ENCODE measurements at regions not wholly inside any gene's neighbourhood (a gene's known extent, or its start where the extent isn't known, plus 50 kb on each side); places are given as distances from the start of the nearest gene placed in this dataset.
"Not testable (repeated sequence)": the region's sequence is repeated elsewhere in the genome, so short reads cannot be mapped to it uniquely, and the experiment has no call there.

- in situ Hi-C loops (cut with HindIII; ENCODE audit: low sequenced_read_pairs): no loop called here
- DNase-seq (ENCODE audit: low read depth): no peak
- TF ChIP-seq CTCF (IDR thresholded peaks at IDR 0.05; ENCODE audit: low read depth, low read length, missing control alignments): no peak
- H3K4me3 ChIP-seq (ENCODE audit: low read depth, low read length): no peak overlapping the region
Observed at GRCh38 chr5:83817591-83817990, 96.9 kb upstream of the HAPLN1 start.

- H3K4me3 ChIP-seq (ENCODE audit: low read depth, low read length): no peak overlapping the region
- in situ Hi-C loops (cut with HindIII; ENCODE audit: low sequenced_read_pairs): no loop called here
- no peak for DNase-seq (ENCODE audit: low read depth)
- no peak for TF ChIP-seq CTCF (IDR thresholded peaks at IDR 0.05; ENCODE audit: low read depth, low read length, missing control alignments)
Observed at GRCh38 chr5:83815661-83816060, 95.0 kb upstream of the HAPLN1 start.

DNA sequence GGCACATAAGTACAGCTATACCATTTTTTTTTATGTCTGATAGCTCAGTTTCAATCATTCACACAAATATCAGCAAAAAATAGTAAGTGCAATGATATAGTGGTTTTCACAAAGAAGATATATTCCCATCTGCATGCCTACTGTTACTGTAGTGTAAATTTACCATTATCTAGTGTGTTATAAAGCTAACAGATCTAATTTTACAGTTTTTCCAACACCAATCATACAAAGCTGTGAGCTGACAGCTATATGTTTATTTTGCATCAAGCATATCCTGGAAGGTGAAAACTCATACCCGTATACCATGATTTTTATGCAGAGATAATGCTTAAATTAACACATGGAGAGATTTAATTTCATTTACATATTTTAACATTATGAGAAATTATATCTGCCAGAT is 89.9 kb upstream of the HAPLN1 start:
- DNase-seq (ENCODE audit: low read depth): no peak
- TF ChIP-seq CTCF (IDR thresholded peaks at IDR 0.05; ENCODE audit: low read depth, low read length, missing control alignments): no peak
- H3K4me3 ChIP-seq (ENCODE audit: low read depth, low read length): no peak overlapping the region
- in situ Hi-C loops (cut with HindIII; ENCODE audit: low sequenced_read_pairs): no loop called here

- DNase-seq (ENCODE audit: low read depth): no peak
- in situ Hi-C loops (cut with HindIII; ENCODE audit: low sequenced_read_pairs): no loop called here
- TF ChIP-seq CTCF (IDR thresholded peaks at IDR 0.05; ENCODE audit: low read depth, low read length, missing control alignments): no peak
- H3K4me3 ChIP-seq (ENCODE audit: low read depth, low read length): no peak overlapping the region
Observed at GRCh38 chr5:83802686-83803085, 82.0 kb upstream of the HAPLN1 start.

DNA sequence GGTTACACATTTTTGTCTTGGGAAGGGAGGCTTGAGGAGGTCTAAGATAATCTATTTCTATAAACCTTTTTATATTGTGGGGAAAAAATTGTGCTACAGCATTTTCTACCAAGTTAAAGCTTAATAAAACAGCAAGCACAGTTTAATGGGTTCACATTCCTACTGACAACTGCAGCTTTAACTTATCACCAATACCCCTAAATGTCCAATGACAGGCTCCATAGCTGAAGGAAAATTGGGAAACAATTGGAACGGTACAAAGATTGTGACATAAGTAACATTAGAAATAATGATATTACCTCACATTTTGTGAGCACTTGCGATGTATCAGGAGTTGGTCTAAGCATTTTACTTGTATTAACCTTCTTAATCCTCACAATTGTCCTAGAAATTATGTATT is 79.5 kb upstream of the HAPLN1 start:
- no peak for TF ChIP-seq CTCF (IDR thresholded peaks at IDR 0.05; ENCODE audit: low read depth, low read length, missing control alignments)
- in situ Hi-C loops (cut with HindIII; ENCODE audit: low sequenced_read_pairs): no loop called here
- H3K4me3 ChIP-seq (ENCODE audit: low read depth, low read length): no peak overlapping the region
- no peak for DNase-seq (ENCODE audit: low read depth)

- H3K4me3 ChIP-seq (ENCODE audit: low read depth, low read length); DNase-seq (ENCODE audit: low read depth); in situ Hi-C loops (cut with HindIII; ENCODE audit: low sequenced_read_pairs): not testable (repeated sequence)
Observed at GRCh38 chr5:83799020-83799419, 78.4 kb upstream of the HAPLN1 start.

DNA sequence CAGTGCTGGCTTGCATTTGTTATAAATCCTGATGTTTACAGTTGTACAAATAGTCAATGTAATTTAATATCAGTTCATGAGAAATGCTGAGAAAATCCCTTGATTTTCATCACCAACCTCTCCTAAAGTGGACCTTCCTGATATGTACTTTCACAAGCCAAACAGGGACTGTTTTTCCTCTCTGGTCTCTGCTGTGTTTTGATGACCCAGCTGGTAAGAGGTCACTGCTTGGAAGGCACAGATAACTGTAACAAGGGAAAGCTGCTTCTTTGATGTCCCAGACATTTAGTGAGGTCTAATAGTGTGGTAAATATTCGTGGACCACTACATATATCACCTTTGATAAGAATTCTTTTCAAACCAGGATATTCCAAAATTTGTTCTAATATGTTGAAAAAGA is 68.7 kb upstream of the HAPLN1 start:
- no peak overlapping the region for H3K4me3 ChIP-seq (ENCODE audit: low read depth, low read length)
- in situ Hi-C loops (cut with HindIII; ENCODE audit: low sequenced_read_pairs): no loop called here

More for the DNA sequence above, 68.7 kb upstream of the HAPLN1 start:
- no peak for DNase-seq (ENCODE audit: low read depth)
- TF ChIP-seq CTCF (IDR thresholded peaks at IDR 0.05; ENCODE audit: low read depth, low read length, missing control alignments): no peak

All from astrocyte of the cerebellum (primary cell).